ENCODE measurements at regions not wholly inside any gene's neighbourhood (a gene's known extent, or its start where the extent isn't known, plus 50 kb on each side); places are given as distances from the start of the nearest gene placed in this dataset.

DNA sequence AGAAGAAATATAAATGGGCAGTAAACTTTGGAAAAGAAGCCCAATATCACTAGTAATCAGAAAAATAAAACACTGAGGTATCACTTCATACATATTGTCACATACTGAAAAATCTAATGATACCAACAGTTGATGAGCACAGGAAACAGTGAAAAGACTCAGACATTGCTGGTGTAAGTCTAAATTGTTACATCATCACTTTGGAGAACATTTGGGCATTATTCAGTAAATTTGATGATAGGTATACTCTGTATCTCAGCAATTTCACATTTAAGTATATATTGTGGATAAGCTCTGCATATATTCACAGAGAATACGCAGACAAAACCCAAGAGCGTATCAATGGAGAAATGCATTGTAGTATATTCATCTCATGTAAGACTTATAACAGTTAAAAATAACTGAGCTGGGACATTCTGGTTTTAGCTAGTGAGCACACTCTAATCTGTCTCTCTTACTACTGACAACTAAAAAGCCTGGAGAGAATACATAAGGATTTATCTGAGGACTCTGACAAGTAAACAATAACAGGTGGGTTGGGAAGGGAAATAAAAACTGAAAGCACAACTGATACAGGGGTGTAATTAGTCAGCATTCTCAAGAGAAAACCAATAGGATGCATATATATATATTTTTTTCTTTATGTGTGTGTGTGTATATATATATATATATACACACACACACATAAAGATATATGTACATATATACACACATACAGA lies 212.7 kb upstream of the JUN start:
- TF ChIP-seq POLR2A (IDR thresholded peaks at IDR 0.05) = no peak
- TF ChIP-seq, protein P1, sequence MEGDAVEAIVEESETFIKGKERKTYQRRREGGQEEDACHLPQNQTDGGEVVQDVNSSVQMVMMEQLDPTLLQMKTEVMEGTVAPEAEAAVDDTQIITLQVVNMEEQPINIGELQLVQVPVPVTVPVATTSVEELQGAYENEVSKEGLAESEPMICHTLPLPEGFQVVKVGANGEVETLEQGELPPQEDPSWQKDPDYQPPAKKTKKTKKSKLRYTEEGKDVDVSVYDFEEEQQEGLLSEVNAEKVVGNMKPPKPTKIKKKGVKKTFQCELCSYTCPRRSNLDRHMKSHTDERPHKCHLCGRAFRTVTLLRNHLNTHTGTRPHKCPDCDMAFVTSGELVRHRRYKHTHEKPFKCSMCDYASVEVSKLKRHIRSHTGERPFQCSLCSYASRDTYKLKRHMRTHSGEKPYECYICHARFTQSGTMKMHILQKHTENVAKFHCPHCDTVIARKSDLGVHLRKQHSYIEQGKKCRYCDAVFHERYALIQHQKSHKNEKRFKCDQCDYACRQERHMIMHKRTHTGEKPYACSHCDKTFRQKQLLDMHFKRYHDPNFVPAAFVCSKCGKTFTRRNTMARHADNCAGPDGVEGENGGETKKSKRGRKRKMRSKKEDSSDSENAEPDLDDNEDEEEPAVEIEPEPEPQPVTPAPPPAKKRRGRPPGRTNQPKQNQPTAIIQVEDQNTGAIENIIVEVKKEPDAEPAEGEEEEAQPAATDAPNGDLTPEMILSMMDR (IDR thresholded peaks at IDR 0.05) = no peak
- TF ChIP-seq EP300 (IDR thresholded peaks at IDR 0.05) = no peak

Measured in sigmoid colon (tissue), 4 donors.